ENCODE measurements at regions not wholly inside any gene's neighbourhood (a gene's known extent, or its start where the extent isn't known, plus 50 kb on each side); places are given as distances from the start of the nearest gene placed in this dataset.
A peak's percentile ranks its signal among the peaks of the same experiment; 100 is the strongest.

DNA sequence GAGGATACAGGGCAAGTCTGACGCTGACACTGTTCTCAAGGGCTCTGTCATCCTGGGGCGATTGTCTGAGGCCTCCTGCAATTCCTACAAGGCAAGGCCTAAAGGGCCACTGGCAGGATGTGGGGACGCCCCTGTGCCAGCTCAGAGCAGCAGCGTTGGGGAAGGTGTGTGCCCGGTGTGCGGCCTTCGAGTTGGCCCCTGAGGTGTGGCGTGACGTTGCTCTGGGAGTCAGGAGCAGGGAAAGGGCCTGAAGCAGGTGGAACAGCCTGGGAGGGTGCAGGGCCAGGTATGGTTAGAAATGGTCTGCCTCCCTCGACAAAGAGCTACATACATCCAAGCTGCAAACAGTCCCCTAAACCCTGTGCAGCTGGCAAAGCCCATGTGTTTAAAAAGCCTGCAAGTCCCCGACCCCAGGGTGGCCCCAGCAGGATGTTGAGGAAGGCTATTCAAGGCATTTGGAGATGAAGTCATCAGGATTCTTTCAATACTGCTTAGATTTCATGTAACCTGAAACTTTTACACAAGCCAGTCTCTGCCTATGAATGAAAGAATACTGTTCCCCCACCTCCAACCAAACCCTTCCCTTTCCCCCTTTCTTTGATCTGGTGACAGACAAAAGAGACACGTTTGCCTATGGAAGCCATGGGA is 142.5 kb upstream of the TNS3 start:
- Mint-ChIP-seq H3K4me1 (peaks cover 59% of the 10 kb centered on the region), H3K27me3 (ENCODE audit: low read depth) (peaks cover 6% of the 10 kb centered on the region), H3K4me3 (no peak overlapping the region), H3K27ac (peak overlapping the region; percentile 8 to 55 (median 53)), H3K9me3 (no peaks in the 10 kb centered on the region), H3K36me3 (ENCODE audit: low read depth) (no peaks in the 10 kb centered on the region)
- TF ChIP-seq, protein P1, sequence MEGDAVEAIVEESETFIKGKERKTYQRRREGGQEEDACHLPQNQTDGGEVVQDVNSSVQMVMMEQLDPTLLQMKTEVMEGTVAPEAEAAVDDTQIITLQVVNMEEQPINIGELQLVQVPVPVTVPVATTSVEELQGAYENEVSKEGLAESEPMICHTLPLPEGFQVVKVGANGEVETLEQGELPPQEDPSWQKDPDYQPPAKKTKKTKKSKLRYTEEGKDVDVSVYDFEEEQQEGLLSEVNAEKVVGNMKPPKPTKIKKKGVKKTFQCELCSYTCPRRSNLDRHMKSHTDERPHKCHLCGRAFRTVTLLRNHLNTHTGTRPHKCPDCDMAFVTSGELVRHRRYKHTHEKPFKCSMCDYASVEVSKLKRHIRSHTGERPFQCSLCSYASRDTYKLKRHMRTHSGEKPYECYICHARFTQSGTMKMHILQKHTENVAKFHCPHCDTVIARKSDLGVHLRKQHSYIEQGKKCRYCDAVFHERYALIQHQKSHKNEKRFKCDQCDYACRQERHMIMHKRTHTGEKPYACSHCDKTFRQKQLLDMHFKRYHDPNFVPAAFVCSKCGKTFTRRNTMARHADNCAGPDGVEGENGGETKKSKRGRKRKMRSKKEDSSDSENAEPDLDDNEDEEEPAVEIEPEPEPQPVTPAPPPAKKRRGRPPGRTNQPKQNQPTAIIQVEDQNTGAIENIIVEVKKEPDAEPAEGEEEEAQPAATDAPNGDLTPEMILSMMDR (IDR thresholded peaks at IDR 0.05; ENCODE audit: unreplicated experiment in 3 of 3) = no peak

DNA sequence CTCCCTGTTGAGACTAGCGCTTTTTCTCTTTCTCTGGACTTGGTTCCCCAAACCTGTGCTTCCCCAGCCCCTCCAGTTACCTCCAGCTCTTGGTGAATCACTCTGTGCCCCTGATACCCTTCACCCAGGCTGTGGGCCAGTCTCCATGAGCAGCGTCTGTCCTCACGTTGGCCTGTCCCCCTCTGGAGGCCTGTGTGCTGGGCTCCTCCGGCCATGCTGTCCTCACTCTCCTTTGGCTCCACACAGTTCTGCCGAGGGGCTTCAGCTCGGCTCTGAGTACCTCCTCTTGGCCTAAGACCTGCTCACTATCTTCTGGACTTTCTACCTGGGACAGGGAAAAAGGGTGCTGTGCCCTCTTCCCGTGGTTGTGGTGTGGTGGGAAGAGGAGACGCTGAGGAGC is 140.2 kb upstream of the TNS3 start:
- Mint-ChIP-seq H3K27ac (peak overlapping the region in 2 of 3 experiments; percentile 66 to 69), H3K9me3 (no peaks in the 10 kb centered on the region), H3K4me1 (peaks cover 49% of the 10 kb centered on the region), H3K36me3 (ENCODE audit: low read depth) (no peaks in the 10 kb centered on the region), H3K27me3 (ENCODE audit: low read depth) (peaks cover 6% of the 10 kb centered on the region), H3K4me3 (no peak overlapping the region)
- TF ChIP-seq, protein P1 (IDR thresholded peaks at IDR 0.05; ENCODE audit: unreplicated experiment in 3 of 3) = no peak

DNA sequence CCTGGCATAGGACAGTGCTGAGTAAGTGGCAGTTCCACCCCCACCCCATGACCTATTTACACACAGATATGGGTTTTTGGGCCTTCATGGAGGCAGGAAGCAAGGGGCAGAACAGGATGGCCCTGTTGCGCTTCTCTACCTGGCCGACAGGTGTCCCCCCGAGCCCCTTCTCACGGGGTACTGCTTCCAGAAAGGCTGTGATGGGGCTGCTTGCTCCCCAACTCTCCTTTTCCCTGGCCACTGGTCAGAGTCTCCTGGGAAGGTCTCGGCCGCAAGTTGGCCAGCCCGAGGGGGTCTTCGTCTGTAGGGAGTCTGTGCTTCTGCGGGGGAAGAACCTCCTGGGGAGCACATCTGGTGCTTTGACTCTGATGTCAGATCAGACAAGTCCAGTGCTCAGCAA is 139.8 kb upstream of the TNS3 start:
- no peaks in the 10 kb centered on the region for H3K36me3 Mint-ChIP-seq (ENCODE audit: low read depth)
- peaks cover 45% of the 10 kb centered on the region for H3K4me1 Mint-ChIP-seq
- TF ChIP-seq, protein P1 (IDR thresholded peaks at IDR 0.05; ENCODE audit: unreplicated experiment in 3 of 3) = no peak
- no peaks in the 10 kb centered on the region for H3K9me3 Mint-ChIP-seq
- no peak overlapping the region for H3K4me3 Mint-ChIP-seq
- H3K27ac Mint-ChIP-seq = peak overlapping the region in 1 of 3 experiments; percentile 91
- H3K27me3 Mint-ChIP-seq (ENCODE audit: low read depth) = peaks cover 6% of the 10 kb centered on the region

DNA sequence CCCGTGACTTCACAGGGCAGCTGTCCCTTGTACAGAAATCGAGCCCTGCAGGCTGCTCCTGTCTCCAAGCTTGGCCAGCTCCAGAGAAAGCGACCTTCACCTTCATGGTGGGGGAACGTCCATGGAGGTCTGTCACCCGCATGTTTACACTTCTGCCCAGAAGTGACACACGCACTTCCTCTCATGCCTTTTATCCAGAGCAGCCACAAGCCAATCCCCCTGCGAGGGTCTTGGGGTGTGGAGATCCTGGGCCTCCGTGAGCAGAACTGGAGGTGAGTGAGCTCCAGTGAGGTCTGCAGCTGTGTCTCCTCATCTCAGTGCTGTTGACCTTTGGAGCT is 139.0 kb upstream of the TNS3 start:
- Mint-ChIP-seq H3K36me3 (ENCODE audit: low read depth) (no peaks in the 10 kb centered on the region), H3K4me3 (no peak overlapping the region), H3K27me3 (ENCODE audit: low read depth) (peaks cover 6% of the 10 kb centered on the region), H3K27ac (peak overlapping the region; percentile 31 to 91 (median 72)), H3K4me1 (peaks cover 44% of the 10 kb centered on the region), H3K9me3 (no peaks in the 10 kb centered on the region)
- TF ChIP-seq, protein P1 (IDR thresholded peaks at IDR 0.05; ENCODE audit: unreplicated experiment in 3 of 3) = no peak

DNA sequence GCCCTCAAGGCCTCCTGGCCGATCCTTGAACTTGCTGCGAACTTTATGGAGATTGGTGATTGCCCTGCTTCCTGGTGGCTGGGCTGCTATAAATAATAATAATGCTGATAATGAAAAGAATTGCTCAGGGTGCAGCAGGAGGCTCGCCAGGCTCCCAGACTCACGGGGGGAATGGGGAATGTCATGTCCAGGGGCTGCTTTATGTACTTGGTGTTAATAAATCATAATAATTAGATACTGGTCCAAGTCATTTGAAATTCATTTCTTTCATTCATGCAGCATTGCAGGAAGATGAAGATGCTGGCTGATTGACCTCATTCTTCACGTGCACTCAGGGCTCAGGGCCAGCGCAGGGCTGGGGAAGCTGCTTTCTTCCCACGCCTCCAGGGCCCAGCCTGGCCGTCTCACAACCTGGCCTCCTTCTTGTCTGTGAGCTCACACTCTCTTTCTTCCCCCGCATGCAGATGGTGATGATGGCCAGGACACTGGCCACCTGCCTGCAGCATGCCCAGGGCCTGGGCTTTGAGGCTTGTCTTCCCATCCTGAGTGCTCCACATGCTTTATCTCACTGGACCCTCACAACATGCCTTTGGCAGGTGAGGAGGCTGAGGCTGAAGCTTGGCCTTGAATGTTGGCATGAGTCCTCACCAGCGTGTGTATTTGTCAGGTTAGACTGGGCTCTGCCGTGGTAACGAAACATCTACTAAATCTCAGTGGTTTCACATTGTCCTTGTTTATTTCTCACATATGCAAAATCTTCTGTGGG is 138.4 kb upstream of the TNS3 start:
- peaks cover 6% of the 10 kb centered on the region for H3K27me3 Mint-ChIP-seq (ENCODE audit: low read depth)
- no peaks in the 10 kb centered on the region for H3K9me3 Mint-ChIP-seq
- H3K27ac Mint-ChIP-seq = peak overlapping the region; percentile 31 to 91 (median 72)
- H3K36me3 Mint-ChIP-seq (ENCODE audit: low read depth) = no peaks in the 10 kb centered on the region
- no peak overlapping the region for H3K4me3 Mint-ChIP-seq
- H3K4me1 Mint-ChIP-seq = peaks cover 42% of the 10 kb centered on the region
- TF ChIP-seq, protein P1 (IDR thresholded peaks at IDR 0.05; ENCODE audit: unreplicated experiment in 3 of 3) = no peak
